K562 (cell line): ENCODE measurements at regions not wholly inside any gene's neighbourhood (a gene's known extent, or its start where the extent isn't known, plus 50 kb on each side); places are given as distances from the start of the nearest gene placed in this dataset.
A peak's percentile ranks its signal among the peaks of the same experiment; 100 is the strongest.

ENCODE experiments used
- ATAC-seq: fragments of 200-7000 bp; cut with Tn5 transposase; 3 replicates; pipeline ENCODE4 v1.9.1; 2020; ENCODE audit warnings: moderate library complexity
- BruUV-seq: library from RNA; stranded (reverse); fragments of 400-500 nt; replicated peaks from 2 replicates; lab custom pipeline; 2021; lab: Mats Ljungman, UMichigan
- CTCF ChIA-PET: fragments of 300-600 bp; formaldehyde crosslinking; extraction: SDS; loops from one replicate; lab custom pipeline; 2021; ENCODE audit warnings: low intra/inter-chr PET ratio; lab: Yijun Ruan, JAX
- POLR2A ChIA-PET: fragments of 300-600, 350-650 bp; sonication (Branson Sonifier 250); formaldehyde crosslinking; extraction: SDS; loops from one replicate; lab custom pipeline; 2021; ENCODE audit warnings: antibody characterized with exemption, inconsistent platforms; lab: Yijun Ruan, JAX
- DNase-seq, 4 experiments: peaks; one replicate each; pipeline versions ENCODE4 v3.0.0 to v3.0.0-alpha.2; 2011 to 2018; ENCODE audit warnings: low spot score in 3 of 4, mixed read lengths in 3 of 4; ENCODE audit errors: extremely low read depth in 1 of 4
- FAIRE-seq: peaks from 2 replicates; lab custom pipeline; 2011; peaks lifted over from hg19 to GRCh38; lab: Jason Lieb, UNC
- H2AFZ ChIP-seq: 2 replicates; pipeline ENCODE4 v1.6.0; 2011; ENCODE audit warnings: low read depth, low read length, control low read depth, inconsistent platforms
- H3K27ac ChIP-seq: fragments of 200-600 bp; 3 replicates; pipeline ENCODE4 v1.8.0; 2011; ENCODE audit warnings: low read depth, mild to moderate bottlenecking, control low read depth, inconsistent platforms, low read length, moderate library complexity, mixed read lengths; ENCODE audit errors: extremely low read depth
- H3K27me3 ChIP-seq, 2 experiments: fragments of 300-600 bp in 1 of 2; 2 replicates in 1 of 2; 3 replicates in 1 of 2; pipeline versions ENCODE4 v1.6.0 to v1.8.0; 2011; ENCODE audit warnings: inconsistent platforms in 2 of 2, low read length in 2 of 2, mild to moderate bottlenecking in 1 of 2, mixed read lengths in 1 of 2, moderate library complexity in 1 of 2; ENCODE audit not compliant: control insufficient read depth in 2 of 2, insufficient read depth in 2 of 2
- H3K36me3 ChIP-seq: fragments of 300-600 bp; 3 replicates; pipeline ENCODE4 v1.8.0; 2011; ENCODE audit warnings: mild to moderate bottlenecking, low read length, inconsistent platforms; ENCODE audit not compliant: control insufficient read depth, insufficient read depth
- H3K4me1 ChIP-seq, 2 experiments: fragments of 200-600 bp in 1 of 2; replicated peaks in 1 of 2; 2 replicates in 1 of 2; 3 replicates in 1 of 2; pipeline versions ENCODE4 v1.5.1 to v1.8.0; 2011; ENCODE audit warnings: inconsistent platforms in 2 of 2, low read length in 2 of 2, mild to moderate bottlenecking in 1 of 2, mixed read lengths in 1 of 2, moderate library complexity in 1 of 2; ENCODE audit not compliant: control insufficient read depth in 2 of 2, insufficient read depth in 2 of 2
- H3K4me2 ChIP-seq: 2 replicates; pipeline ENCODE4 v1.6.1; 2011; ENCODE audit warnings: low read length, control low read depth, inconsistent platforms, mixed read lengths; ENCODE audit not compliant: insufficient read depth
- H3K4me3 ChIP-seq: fragments of 200-600 bp; sonication (generic), shearing (Covaris generic); 2 replicates; pipeline ENCODE4 v1.5.1; 2016; ENCODE audit warnings: control low read depth, inconsistent platforms
- H3K79me2 ChIP-seq: fragments of 200-600 bp; 3 replicates; pipeline ENCODE4 v1.8.0; 2011; ENCODE audit warnings: low read length, inconsistent platforms; ENCODE audit not compliant: control insufficient read depth, insufficient read depth
- H3K9ac ChIP-seq, 2 experiments: 2 replicates each; pipeline versions ENCODE4 v1.6.0 to v1.6.1; 2011; ENCODE audit warnings: low read depth in 2 of 2, low read length in 2 of 2, control low read depth in 1 of 2, inconsistent platforms in 1 of 2, mild to moderate bottlenecking in 1 of 2, mixed read lengths in 1 of 2; ENCODE audit not compliant: insufficient read depth in 1 of 2
- H3K9me1 ChIP-seq: one replicate; pipeline ENCODE4 v1.6.0; 2011; ENCODE audit warnings: inconsistent platforms, mild to moderate bottlenecking, low read length, moderate library complexity; ENCODE audit not compliant: control insufficient read depth, insufficient read depth
- H3K9me3 ChIP-seq: replicated peaks from 2 replicates; pipeline ENCODE4 v1.5.1; 2011; ENCODE audit warnings: low read depth, low read length, inconsistent platforms; ENCODE audit not compliant: control insufficient read depth, insufficient read depth
- H4K20me1 ChIP-seq: replicated peaks from 2 replicates; pipeline ENCODE4 v1.6.1; 2011; ENCODE audit warnings: low read length, inconsistent platforms, mixed read lengths; ENCODE audit not compliant: control insufficient read depth, insufficient read depth
- C11orf30 ChIP-seq: fragments of 450-650 bp; IDR thresholded peaks from 2 replicates; pipeline ENCODE4 v1.6.1; 2016; ENCODE audit warnings: low read depth, mild to moderate bottlenecking
- GATAD2B ChIP-seq: fragments of 450-650 bp; IDR thresholded peaks from 2 replicates; pipeline ENCODE4 v1.6.1; 2017; ENCODE audit warnings: mild to moderate bottlenecking, borderline replicate concordance
- HIVEP1 ChIP-seq: fragments of 250-450 bp; sonication (Bioruptor Pico); IDR thresholded peaks from 2 replicates; pipeline ENCODE4 v1.4.0; 2020; ENCODE audit warnings: mild to moderate bottlenecking
- LCOR ChIP-seq: sonication (generic); formaldehyde crosslinking; IDR thresholded peaks from 2 replicates; pipeline ENCODE4 v1.8.0; 2022; ENCODE audit warnings: mild to moderate bottlenecking, missing genetic modification reagents
- MAFK ChIP-seq: IDR thresholded peaks from 2 replicates; pipeline ENCODE4 v1.6.1; 2011; ENCODE audit warnings: low read length, improper control_type of control experiment
- SIN3A ChIP-seq, 2 experiments: fragments of 150-350 bp in 1 of 2; IDR thresholded peaks; 2 replicates each; pipeline ENCODE4 v1.6.1; 2011 to 2016; ENCODE audit warnings: borderline replicate concordance in 2 of 2, low read depth in 2 of 2, low read length in 2 of 2, mild to moderate bottlenecking in 2 of 2, moderate library complexity in 2 of 2; ENCODE audit not compliant: control insufficient read depth in 1 of 2
- TRIM28 ChIP-seq: fragments of 450-650 bp; IDR thresholded peaks from 2 replicates; pipeline ENCODE4 v1.6.1; 2017
- ZNF316 ChIP-seq: fragments of 450-650 bp; IDR thresholded peaks from 2 replicates; pipeline ENCODE4 v1.6.1; 2016
- WGBS: fragments of 100-300 bp; shearing (Covaris generic); methylation state at CpG from one replicate; pipeline ENCODE4 v1.1.6; 2016; ENCODE audit warnings: low coverage, mixed read lengths; ENCODE audit not compliant: insufficient coverage; ENCODE audit errors: missing lambda C conversion rate; 5-methylcytosine and 5-hydroxymethylcytosine counted together
- in situ Hi-C: fragments of 300-500 bp; cut with MboI; formaldehyde crosslinking; loops from 4 replicates; pipeline ENCODE4 v1.15.0; 2018; ENCODE audit warnings: inconsistent platforms, mixed read lengths
- intact Hi-C: fragments of 100-400 bp; cut with micrococcal nuclease; formaldehyde crosslinking; loops from 2 replicates; pipeline ENCODE4 v1.14.2; 2022
- TF ChIP-seq, protein P1 (sequence below): sonication (generic); formaldehyde crosslinking; IDR thresholded peaks from 2 replicates; pipeline ENCODE4 v1.8.0; 2022; ENCODE audit warnings: missing genetic modification reagents, mild to moderate bottlenecking, borderline replicate concordance
- TF ChIP-seq, protein P2 (sequence below): fragments of 450-650 bp; conservative IDR thresholded peaks from 2 replicates; pipeline ENCODE4 v1.6.1; 2016; ENCODE audit warnings: missing genetic modification characterization, low read depth, mild to moderate bottlenecking, missing compliant biosample characterization, moderate library complexity
- TF ChIP-seq, protein P3 (sequence below): sonication (generic); formaldehyde crosslinking; IDR thresholded peaks from 2 replicates; pipeline ENCODE4 v1.5.0; 2020; ENCODE audit warnings: missing genetic modification reagents
- TF ChIP-seq, protein P4 (sequence below): fragments of 250-450 bp; sonication (Bioruptor Pico); IDR thresholded peaks from 2 replicates; pipeline ENCODE4 v1.8.0; 2022; ENCODE audit warnings: moderate library complexity, mild to moderate bottlenecking, inconsistent platforms

DNA sequence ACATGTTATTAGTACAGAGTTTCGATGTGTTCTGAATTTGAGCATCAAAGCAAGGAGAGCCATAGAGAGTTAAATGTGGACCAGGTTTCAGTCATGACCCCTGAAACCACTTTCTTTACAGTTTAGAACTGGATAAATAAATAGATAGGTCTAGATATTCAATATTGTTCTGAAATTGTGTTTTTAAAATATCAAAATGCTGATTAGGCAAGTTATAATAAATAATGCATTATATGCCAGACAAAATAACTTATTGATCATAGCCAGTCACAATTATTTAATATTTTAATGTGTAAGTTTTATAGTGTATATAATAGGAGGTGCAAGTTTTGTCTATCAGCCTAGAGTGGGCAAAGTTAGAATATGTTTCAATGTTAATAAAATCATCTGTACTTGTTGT, 569.5 kb downstream of the METTL15 start:
- intact Hi-C loops, result no loop called here

DNA sequence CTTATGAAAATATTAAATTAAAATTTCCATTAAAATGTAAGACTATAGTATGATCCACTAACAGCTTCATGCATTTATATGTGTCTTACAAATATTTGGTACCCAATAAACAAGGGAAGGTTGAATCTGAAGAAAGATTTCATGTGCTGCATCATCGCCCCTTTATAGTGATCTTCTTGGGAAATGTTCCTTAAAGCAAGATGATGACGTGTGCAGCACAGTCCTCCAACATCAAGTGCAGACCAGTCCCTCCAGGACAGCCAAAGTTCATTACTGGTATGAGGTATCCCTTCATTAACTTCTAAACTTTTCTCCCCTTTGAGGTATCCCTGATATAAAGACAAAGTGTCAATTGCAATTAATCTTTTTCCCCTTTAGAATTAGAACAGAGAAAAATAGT, 567.0 kb downstream of the METTL15 start:
- WGBS, result 4% methylated on average over 2 of the region's 2 CpGs
- BruUV-seq, result no TSS peak
- no peak for TF ChIP-seq GATAD2B
- TF ChIP-seq, protein P1, sequence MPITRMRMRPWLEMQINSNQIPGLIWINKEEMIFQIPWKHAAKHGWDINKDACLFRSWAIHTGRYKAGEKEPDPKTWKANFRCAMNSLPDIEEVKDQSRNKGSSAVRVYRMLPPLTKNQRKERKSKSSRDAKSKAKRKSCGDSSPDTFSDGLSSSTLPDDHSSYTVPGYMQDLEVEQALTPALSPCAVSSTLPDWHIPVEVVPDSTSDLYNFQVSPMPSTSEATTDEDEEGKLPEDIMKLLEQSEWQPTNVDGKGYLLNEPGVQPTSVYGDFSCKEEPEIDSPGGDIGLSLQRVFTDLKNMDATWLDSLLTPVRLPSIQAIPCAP (CRISPR knock-in tag), result no peak
- no peak for TF ChIP-seq TRIM28
- TF ChIP-seq, protein P2, sequence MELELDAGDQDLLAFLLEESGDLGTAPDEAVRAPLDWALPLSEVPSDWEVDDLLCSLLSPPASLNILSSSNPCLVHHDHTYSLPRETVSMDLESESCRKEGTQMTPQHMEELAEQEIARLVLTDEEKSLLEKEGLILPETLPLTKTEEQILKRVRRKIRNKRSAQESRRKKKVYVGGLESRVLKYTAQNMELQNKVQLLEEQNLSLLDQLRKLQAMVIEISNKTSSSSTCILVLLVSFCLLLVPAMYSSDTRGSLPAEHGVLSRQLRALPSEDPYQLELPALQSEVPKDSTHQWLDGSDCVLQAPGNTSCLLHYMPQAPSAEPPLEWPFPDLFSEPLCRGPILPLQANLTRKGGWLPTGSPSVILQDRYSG (tag), result no peak
- TF ChIP-seq SIN3A (IDR thresholded peaks at IDR 0.05; ENCODE audit: borderline replicate concordance in 2 of 2, control insufficient read depth in 1 of 2, low read depth in 2 of 2, low read length in 2 of 2), result no peak
- no peak for TF ChIP-seq HIVEP1
- no peak for TF ChIP-seq LCOR (CRISPR knock-in tag)
- TF ChIP-seq, protein P3, sequence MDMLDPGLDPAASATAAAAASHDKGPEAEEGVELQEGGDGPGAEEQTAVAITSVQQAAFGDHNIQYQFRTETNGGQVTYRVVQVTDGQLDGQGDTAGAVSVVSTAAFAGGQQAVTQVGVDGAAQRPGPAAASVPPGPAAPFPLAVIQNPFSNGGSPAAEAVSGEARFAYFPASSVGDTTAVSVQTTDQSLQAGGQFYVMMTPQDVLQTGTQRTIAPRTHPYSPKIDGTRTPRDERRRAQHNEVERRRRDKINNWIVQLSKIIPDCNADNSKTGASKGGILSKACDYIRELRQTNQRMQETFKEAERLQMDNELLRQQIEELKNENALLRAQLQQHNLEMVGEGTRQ, result no peak

More for the DNA sequence above, 569.5 kb downstream of the METTL15 start:
- Histone ChIP-seq H3K27me3 (no peaks in the 10 kb centered on the region), H3K9me3 (no peaks in the 10 kb centered on the region), H3K4me2 (no peak overlapping the region)
- no peak for ATAC-seq
- in situ Hi-C loops, result no loop called here
- TF ChIP-seq ZNF316, result peak; percentile 50
- peak; percentile 27; the same call in 1 of the 2 replicates for TF ChIP-seq C11orf30
- TF ChIP-seq, protein P4, sequence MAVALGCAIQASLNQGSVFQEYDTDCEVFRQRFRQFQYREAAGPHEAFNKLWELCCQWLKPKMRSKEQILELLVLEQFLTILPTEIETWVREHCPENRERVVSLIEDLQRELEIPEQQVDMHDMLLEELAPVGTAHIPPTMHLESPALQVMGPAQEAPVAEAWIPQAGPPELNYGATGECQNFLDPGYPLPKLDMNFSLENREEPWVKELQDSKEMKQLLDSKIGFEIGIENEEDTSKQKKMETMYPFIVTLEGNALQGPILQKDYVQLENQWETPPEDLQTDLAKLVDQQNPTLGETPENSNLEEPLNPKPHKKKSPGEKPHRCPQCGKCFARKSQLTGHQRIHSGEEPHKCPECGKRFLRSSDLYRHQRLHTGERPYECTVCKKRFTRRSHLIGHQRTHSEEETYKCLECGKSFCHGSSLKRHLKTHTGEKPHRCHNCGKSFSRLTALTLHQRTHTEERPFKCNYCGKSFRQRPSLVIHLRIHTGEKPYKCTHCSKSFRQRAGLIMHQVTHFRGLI (CRISPR knock-in tag), result no peak
- TF ChIP-seq MAFK, result peak; percentile 15; the same call in 1 of the 2 replicates
- TF ChIP-seq, all 486 proteins: peak for 3
- H3K9ac ChIP-seq, result no peak overlapping the region
- no peaks in the 10 kb centered on the region for H3K36me3 ChIP-seq
- H3K79me2 ChIP-seq, result no peaks in the 10 kb centered on the region
- no peak overlapping the region for H3K27ac ChIP-seq
- no peaks in the 10 kb centered on the region for H3K9me1 ChIP-seq
- BruUV-seq, result no TSS peak
- no peaks in the 10 kb centered on the region for H4K20me1 ChIP-seq
- WGBS, result 0% methylated on average over 1 of the region's 1 CpG
- no peaks in the 10 kb centered on the region for H3K4me1 ChIP-seq
- ChIA-PET CTCF (no interaction called here), POLR2A (no interaction called here)
- H3K4me3 ChIP-seq, result no peak overlapping the region
- H2AFZ ChIP-seq, result no peak overlapping the region
- DNase-seq (no peak), FAIRE-seq (no peak)

More for the DNA sequence above, 567.0 kb downstream of the METTL15 start:
- no peak overlapping the region for H3K4me3 ChIP-seq
- no peaks in the 10 kb centered on the region for H3K9me1 ChIP-seq
- H3K9ac ChIP-seq, result no peak overlapping the region
- ChIA-PET CTCF (no interaction called here), POLR2A (no interaction called here)
- no peaks in the 10 kb centered on the region for H3K27me3 ChIP-seq
- no peaks in the 10 kb centered on the region for H4K20me1 ChIP-seq
- no peaks in the 10 kb centered on the region for H3K4me1 ChIP-seq
- intact Hi-C loops (no loop called here), in situ Hi-C loops (no loop called here)
- no peak overlapping the region for H3K27ac ChIP-seq
- H3K79me2 ChIP-seq, result no peaks in the 10 kb centered on the region
- no peak for ATAC-seq
- H3K9me3 ChIP-seq, result no peaks in the 10 kb centered on the region
- DNase-seq, result no peak
- H3K36me3 ChIP-seq, result no peaks in the 10 kb centered on the region
- H3K4me2 ChIP-seq, result no peak overlapping the region
- H2AFZ ChIP-seq, result no peak overlapping the region
- FAIRE-seq, result no peak
